ENCODE measurements at regions not wholly inside any gene's neighbourhood (a gene's known extent, or its start where the extent isn't known, plus 50 kb on each side); places are given as distances from the start of the nearest gene placed in this dataset.
"Not testable (repeated sequence)": the region's sequence is repeated elsewhere in the genome, so short reads cannot be mapped to it uniquely, and the experiment has no call there.

GRCh38 chr13:21917086-21918015 is 246.5 kb downstream of the FGF9 start:
- no peaks in the 10 kb centered on the region for H3K9me3 ChIP-seq (ENCODE audit: control insufficient read depth, low read length, poor library complexity, severe bottlenecking)
- ATAC-seq: no peak
- Mint-ChIP-seq H3K4me1 (peaks cover 5% of the 10 kb centered on the region), H3K4me3 (no peak overlapping the region), H3K27ac (no peak overlapping the region), H3K27me3 (no peaks in the 10 kb centered on the region), H3K36me3 (ENCODE audit: low read depth) (no peaks in the 10 kb centered on the region)
- DNase-seq: no peak

GRCh38 chr13:21920802-21921201 is 249.9 kb downstream of the FGF9 start:
- H3K9me3 ChIP-seq (ENCODE audit: control insufficient read depth, low read length, poor library complexity, severe bottlenecking); H3K4me3 Mint-ChIP-seq; H3K36me3 Mint-ChIP-seq (ENCODE audit: low read depth); H3K4me1 Mint-ChIP-seq; H3K27ac Mint-ChIP-seq; ATAC-seq; DNase-seq; H3K27me3 Mint-ChIP-seq: not testable (repeated sequence)

GRCh38 chr13:21924958-21925357 is 254.1 kb downstream of the FGF9 start:
- no peaks in the 10 kb centered on the region for H3K9me3 ChIP-seq (ENCODE audit: control insufficient read depth, low read length, poor library complexity, severe bottlenecking)
- Mint-ChIP-seq H3K27me3 (peaks cover 9% of the 10 kb centered on the region), H3K36me3 (ENCODE audit: low read depth) (no peaks in the 10 kb centered on the region), H3K27ac (no peak overlapping the region), H3K4me1 (peaks cover 2% of the 10 kb centered on the region), H3K4me3 (no peak overlapping the region)
- DNase-seq: no peak
- no peak for ATAC-seq

- H3K27me3 Mint-ChIP-seq: peaks cover 9% of the 10 kb centered on the region
- no peaks in the 10 kb centered on the region for H3K9me3 ChIP-seq (ENCODE audit: control insufficient read depth, low read length, poor library complexity, severe bottlenecking)
- peaks cover 2% of the 10 kb centered on the region for H3K4me1 Mint-ChIP-seq
- no peak overlapping the region for H3K27ac Mint-ChIP-seq
- H3K36me3 Mint-ChIP-seq (ENCODE audit: low read depth): no peaks in the 10 kb centered on the region
- DNase-seq (no peak), ATAC-seq (no peak)
- no peak overlapping the region for H3K4me3 Mint-ChIP-seq
Measured at GRCh38 chr13:21925720-21926119, 254.8 kb downstream of the FGF9 start.

- Mint-ChIP-seq H3K27ac (no peak overlapping the region), H3K4me1 (no peaks in the 10 kb centered on the region), H3K36me3 (ENCODE audit: low read depth) (no peaks in the 10 kb centered on the region), H3K4me3 (no peak overlapping the region), H3K27me3 (peaks cover 2% of the 10 kb centered on the region)
- ATAC-seq (no peak), DNase-seq (no peak)
- no peaks in the 10 kb centered on the region for H3K9me3 ChIP-seq (ENCODE audit: control insufficient read depth, low read length, poor library complexity, severe bottlenecking)
Measured at GRCh38 chr13:21929400-21929799, 258.5 kb downstream of the FGF9 start.

GRCh38 chr13:21930536-21930935 is 259.7 kb downstream of the FGF9 start:
- Mint-ChIP-seq H3K4me1 (no peaks in the 10 kb centered on the region), H3K27me3 (no peaks in the 10 kb centered on the region), H3K27ac (no peak overlapping the region), H3K4me3 (no peak overlapping the region), H3K36me3 (ENCODE audit: low read depth) (no peaks in the 10 kb centered on the region)
- H3K9me3 ChIP-seq (ENCODE audit: control insufficient read depth, low read length, poor library complexity, severe bottlenecking): no peaks in the 10 kb centered on the region
- DNase-seq (no peak), ATAC-seq (no peak)

GRCh38 chr13:21932578-21932977 is 261.7 kb downstream of the FGF9 start:
- no peaks in the 10 kb centered on the region for H3K9me3 ChIP-seq (ENCODE audit: control insufficient read depth, low read length, poor library complexity, severe bottlenecking)
- Mint-ChIP-seq H3K4me1 (no peaks in the 10 kb centered on the region), H3K36me3 (ENCODE audit: low read depth) (no peaks in the 10 kb centered on the region), H3K4me3 (no peak overlapping the region), H3K27ac (no peak overlapping the region), H3K27me3 (no peaks in the 10 kb centered on the region)
- ATAC-seq (no peak), DNase-seq (no peak)

- no peak overlapping the region for H3K27ac Mint-ChIP-seq
- no peaks in the 10 kb centered on the region for H3K9me3 ChIP-seq (ENCODE audit: control insufficient read depth, low read length, poor library complexity, severe bottlenecking)
- H3K27me3 Mint-ChIP-seq: no peaks in the 10 kb centered on the region
- H3K4me3 Mint-ChIP-seq: no peak overlapping the region
- ATAC-seq (no peak), DNase-seq (no peak)
- H3K36me3 Mint-ChIP-seq (ENCODE audit: low read depth): no peaks in the 10 kb centered on the region
- H3K4me1 Mint-ChIP-seq: no peaks in the 10 kb centered on the region
Measured at GRCh38 chr13:21932996-21933395, 262.1 kb downstream of the FGF9 start.

GRCh38 chr13:21934284-21934683 is 263.4 kb downstream of the FGF9 start:
- H3K4me1 Mint-ChIP-seq: no peaks in the 10 kb centered on the region
- ATAC-seq: no peak
- H3K4me3 Mint-ChIP-seq: no peak overlapping the region
- no peak for DNase-seq
- no peaks in the 10 kb centered on the region for H3K9me3 ChIP-seq (ENCODE audit: control insufficient read depth, low read length, poor library complexity, severe bottlenecking)
- no peaks in the 10 kb centered on the region for H3K36me3 Mint-ChIP-seq (ENCODE audit: low read depth)
- no peaks in the 10 kb centered on the region for H3K27me3 Mint-ChIP-seq
- H3K27ac Mint-ChIP-seq: no peak overlapping the region

GRCh38 chr13:21936674-21937073 is 265.8 kb downstream of the FGF9 start:
- H3K27ac Mint-ChIP-seq: no peak overlapping the region
- ATAC-seq (no peak), DNase-seq (no peak)
- no peaks in the 10 kb centered on the region for H3K9me3 ChIP-seq (ENCODE audit: control insufficient read depth, low read length, poor library complexity, severe bottlenecking)
- no peak overlapping the region for H3K4me3 Mint-ChIP-seq
- no peaks in the 10 kb centered on the region for H3K4me1 Mint-ChIP-seq
- H3K36me3 Mint-ChIP-seq (ENCODE audit: low read depth): no peaks in the 10 kb centered on the region
- H3K27me3 Mint-ChIP-seq: no peaks in the 10 kb centered on the region

GRCh38 chr13:21938168-21938567 is 267.3 kb downstream of the FGF9 start:
- H3K36me3 Mint-ChIP-seq (ENCODE audit: low read depth): no peaks in the 10 kb centered on the region
- H3K9me3 ChIP-seq (ENCODE audit: control insufficient read depth, low read length, poor library complexity, severe bottlenecking): no peaks in the 10 kb centered on the region

GRCh38 chr13:21938636-21939035 is 267.8 kb downstream of the FGF9 start:
- no peak overlapping the region for H3K27ac Mint-ChIP-seq
- H3K4me1 Mint-ChIP-seq: no peaks in the 10 kb centered on the region
- no peaks in the 10 kb centered on the region for H3K27me3 Mint-ChIP-seq
- H3K4me3 Mint-ChIP-seq: no peak overlapping the region
- H3K36me3 Mint-ChIP-seq (ENCODE audit: low read depth): no peaks in the 10 kb centered on the region
- ATAC-seq (no peak), DNase-seq (no peak)
- no peaks in the 10 kb centered on the region for H3K9me3 ChIP-seq (ENCODE audit: control insufficient read depth, low read length, poor library complexity, severe bottlenecking)

More at GRCh38 chr13:21938168-21938567, 267.3 kb downstream of the FGF9 start:
- ATAC-seq (no peak), DNase-seq (no peak)
- no peaks in the 10 kb centered on the region for H3K27me3 Mint-ChIP-seq
- H3K27ac Mint-ChIP-seq: no peak overlapping the region
- no peaks in the 10 kb centered on the region for H3K4me1 Mint-ChIP-seq
- no peak overlapping the region for H3K4me3 Mint-ChIP-seq

GRCh38 chr13:21942061-21942460 is 271.2 kb downstream of the FGF9 start:
- Mint-ChIP-seq H3K4me3 (no peak overlapping the region), H3K27ac (no peak overlapping the region), H3K4me1 (no peaks in the 10 kb centered on the region), H3K36me3 (ENCODE audit: low read depth) (no peaks in the 10 kb centered on the region), H3K27me3 (no peaks in the 10 kb centered on the region)
- ATAC-seq (no peak), DNase-seq (no peak)
- H3K9me3 ChIP-seq (ENCODE audit: control insufficient read depth, low read length, poor library complexity, severe bottlenecking): no peaks in the 10 kb centered on the region

GRCh38 chr13:21944610-21945009 is 273.7 kb downstream of the FGF9 start:
- ATAC-seq (no peak), DNase-seq (no peak)
- Mint-ChIP-seq H3K27ac (no peak overlapping the region), H3K36me3 (ENCODE audit: low read depth) (peaks cover 4% of the 10 kb centered on the region), H3K4me3 (no peak overlapping the region), H3K4me1 (peaks cover 7% of the 10 kb centered on the region), H3K27me3 (no peaks in the 10 kb centered on the region)
- no peaks in the 10 kb centered on the region for H3K9me3 ChIP-seq (ENCODE audit: control insufficient read depth, low read length, poor library complexity, severe bottlenecking)
